MM.1S (cell line): ENCODE measurements at regions not wholly inside any gene's neighbourhood (a gene's known extent, or its start where the extent isn't known, plus 50 kb on each side); places are given as distances from the start of the nearest gene placed in this dataset.

Source experiments
- DNase-seq: peaks from one replicate; pipeline ENCODE4 v3.0.0-alpha.2; 2015
- H2AFZ ChIP-seq: fragments of 300-600 bp; sonication (generic); 2 replicates; pipeline ENCODE4 v1.6.0; 2016; ENCODE audit warnings: antibody characterized with exemption, low read length
- H3F3A ChIP-seq: fragments of 300-600 bp; sonication (generic); 2 replicates; pipeline ENCODE4 v1.6.1; 2016; ENCODE audit warnings: mild to moderate bottlenecking, antibody characterized with exemption, low read length, moderate library complexity, mixed read lengths; ENCODE audit not compliant: insufficient read depth
- H3K27ac ChIP-seq: fragments of 300-600 bp; sonication (generic); 2 replicates; pipeline ENCODE4 v1.5.1; 2016; ENCODE audit warnings: mild to moderate bottlenecking, low read length
- H3K27me3 ChIP-seq: fragments of 300-600 bp; sonication (generic); replicated peaks from 2 replicates; pipeline ENCODE4 v1.6.0; 2016; ENCODE audit warnings: low read length; ENCODE audit not compliant: insufficient read depth
- H3K36me3 ChIP-seq: fragments of 300-600 bp; sonication (generic); replicated peaks from 2 replicates; pipeline ENCODE4 v1.6.1; 2016; ENCODE audit warnings: mild to moderate bottlenecking, low read length, mixed read lengths; ENCODE audit not compliant: insufficient read depth
- H3K4me1 ChIP-seq: fragments of 300-600 bp; sonication (generic); 2 replicates; pipeline ENCODE4 v1.6.1; 2016; ENCODE audit warnings: low read length, mixed read lengths
- H3K4me2 ChIP-seq: fragments of 300-600 bp; sonication (generic); 2 replicates; pipeline ENCODE4 v1.6.0; 2016; ENCODE audit warnings: low read depth, low read length
- H3K4me3 ChIP-seq: fragments of 300-600 bp; sonication (generic); 2 replicates; pipeline ENCODE4 v1.5.1; 2016; ENCODE audit warnings: low read length, mixed read lengths
- H3K79me2 ChIP-seq: fragments of 300-600 bp; sonication (generic); 2 replicates; pipeline ENCODE4 v1.6.1; 2016; ENCODE audit warnings: mixed run types, low read length, mixed read lengths
- H3K9ac ChIP-seq: fragments of 300-600 bp; sonication (generic); 2 replicates; pipeline ENCODE4 v1.6.1; 2016; ENCODE audit warnings: low read length, mixed read lengths
- H3K9me2 ChIP-seq: fragments of 300-600 bp; sonication (generic); replicated peaks from 2 replicates; pipeline ENCODE4 v1.6.1; 2016; ENCODE audit warnings: mild to moderate bottlenecking, low read length, mixed read lengths; ENCODE audit not compliant: insufficient read depth
- H3K9me3 ChIP-seq: fragments of 300-600 bp; sonication (generic); replicated peaks from 2 replicates; pipeline ENCODE4 v1.6.1; 2016; ENCODE audit warnings: mild to moderate bottlenecking, low read length, mixed read lengths; ENCODE audit not compliant: insufficient read depth
- H4K20me1 ChIP-seq: fragments of 300-600 bp; sonication (generic); 2 replicates; pipeline ENCODE4 v1.6.1; 2016; ENCODE audit warnings: mild to moderate bottlenecking, low read length, moderate library complexity, mixed read lengths; ENCODE audit not compliant: insufficient read depth
- EZH2 ChIP-seq: fragments of 300-600 bp; sonication (generic); optimal IDR thresholded peaks from 2 replicates; pipeline ENCODE3; 2017; ENCODE audit warnings: low read depth, mild to moderate bottlenecking, antibody characterized with exemption, low read length, mixed read lengths
- EZH2phosphoT487 ChIP-seq: fragments of 300-600 bp; sonication (generic); IDR thresholded peaks from 2 replicates; pipeline ENCODE4 v1.6.1; 2018; ENCODE audit warnings: antibody characterized with exemption, low read length
- TF ChIP-seq, protein P1 (sequence below): fragments of 300-600 bp; sonication (generic); IDR thresholded peaks from 2 replicates; pipeline ENCODE4 v1.5.1; 2016; ENCODE audit warnings: antibody characterized with exemption, low read length, mixed read lengths

DNA sequence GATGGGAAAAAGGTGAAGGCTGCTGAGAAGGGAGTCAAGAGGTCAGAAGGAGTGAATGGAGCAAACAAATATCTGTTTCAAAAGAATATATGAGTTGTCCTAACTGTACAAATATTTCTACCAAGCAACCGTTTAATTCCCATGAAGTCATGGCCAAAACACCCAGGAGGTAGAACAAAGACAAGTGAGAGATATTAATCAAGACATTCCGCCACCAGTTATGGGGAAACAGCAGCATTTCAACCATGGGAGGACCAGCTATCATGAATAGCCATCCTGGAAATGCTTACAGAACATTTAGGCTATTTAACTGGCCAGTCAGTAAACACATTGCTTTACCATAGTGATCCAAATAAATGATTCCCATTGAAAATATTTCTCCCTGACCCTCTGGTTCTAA is 396.3 kb downstream of the IRS1 start:
- DNase-seq: no peak
- Histone ChIP-seq H3K9me3 (no peaks in the 10 kb centered on the region), H4K20me1 (no peaks in the 10 kb centered on the region), H3K9ac (no peak overlapping the region), H3K4me1 (no peaks in the 10 kb centered on the region), H3K36me3 (no peaks in the 10 kb centered on the region), H3K4me2 (no peak overlapping the region), H3K27ac (no peak overlapping the region), H3K4me3 (no peak overlapping the region), H2AFZ (no peak overlapping the region), H3K79me2 (no peaks in the 10 kb centered on the region), H3K9me2 (no peaks in the 10 kb centered on the region), H3K27me3 (no peaks in the 10 kb centered on the region), H3F3A (no peaks in the 10 kb centered on the region)
- TF ChIP-seq EZH2 (no peak), EZH2phosphoT487 (no peak)
- TF ChIP-seq, protein P1, sequence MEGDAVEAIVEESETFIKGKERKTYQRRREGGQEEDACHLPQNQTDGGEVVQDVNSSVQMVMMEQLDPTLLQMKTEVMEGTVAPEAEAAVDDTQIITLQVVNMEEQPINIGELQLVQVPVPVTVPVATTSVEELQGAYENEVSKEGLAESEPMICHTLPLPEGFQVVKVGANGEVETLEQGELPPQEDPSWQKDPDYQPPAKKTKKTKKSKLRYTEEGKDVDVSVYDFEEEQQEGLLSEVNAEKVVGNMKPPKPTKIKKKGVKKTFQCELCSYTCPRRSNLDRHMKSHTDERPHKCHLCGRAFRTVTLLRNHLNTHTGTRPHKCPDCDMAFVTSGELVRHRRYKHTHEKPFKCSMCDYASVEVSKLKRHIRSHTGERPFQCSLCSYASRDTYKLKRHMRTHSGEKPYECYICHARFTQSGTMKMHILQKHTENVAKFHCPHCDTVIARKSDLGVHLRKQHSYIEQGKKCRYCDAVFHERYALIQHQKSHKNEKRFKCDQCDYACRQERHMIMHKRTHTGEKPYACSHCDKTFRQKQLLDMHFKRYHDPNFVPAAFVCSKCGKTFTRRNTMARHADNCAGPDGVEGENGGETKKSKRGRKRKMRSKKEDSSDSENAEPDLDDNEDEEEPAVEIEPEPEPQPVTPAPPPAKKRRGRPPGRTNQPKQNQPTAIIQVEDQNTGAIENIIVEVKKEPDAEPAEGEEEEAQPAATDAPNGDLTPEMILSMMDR: no peak

DNA sequence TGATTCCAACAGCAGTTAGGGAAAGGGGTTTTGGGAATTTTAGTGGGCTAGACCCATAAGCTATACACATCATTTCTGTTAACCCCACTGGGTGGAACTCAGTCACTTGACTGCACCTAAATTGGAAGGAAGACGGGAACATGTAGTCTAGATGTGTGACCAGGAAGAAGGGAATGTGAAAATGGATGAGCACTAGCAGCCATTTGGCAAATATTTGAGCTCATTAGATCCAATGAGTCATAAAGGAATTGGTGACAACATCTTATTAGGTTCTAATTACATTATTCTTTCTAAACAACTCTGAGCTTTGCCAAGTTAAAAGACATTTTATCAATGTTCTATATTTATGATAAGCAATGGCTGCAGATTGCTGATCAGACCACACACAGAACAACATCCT is 400.6 kb downstream of the IRS1 start:
- no peaks in the 10 kb centered on the region for H3K9me3 ChIP-seq

DNA sequence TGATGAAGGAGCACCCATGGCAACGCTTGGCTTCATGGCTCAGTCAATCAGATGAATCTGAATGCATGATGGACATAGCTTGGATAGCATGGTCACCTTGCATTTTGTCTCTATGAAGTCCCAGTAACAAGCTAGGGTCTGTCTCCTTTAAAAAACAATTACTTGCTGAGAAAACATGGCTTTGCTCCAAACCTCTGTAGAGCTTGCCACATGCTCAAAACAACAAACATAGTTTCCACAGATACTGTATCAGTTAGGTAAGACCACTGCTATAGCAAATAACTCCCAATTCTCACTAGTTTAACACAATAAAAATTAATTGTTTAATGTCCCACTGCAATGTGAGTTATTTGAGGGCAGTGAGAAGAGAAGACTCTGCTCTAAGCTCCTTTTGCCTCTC is 401.0 kb downstream of the IRS1 start:
- DNase-seq: no peak
- Histone ChIP-seq H4K20me1 (no peaks in the 10 kb centered on the region), H3K4me3 (no peak overlapping the region), H3K27ac (no peak overlapping the region), H3K27me3 (no peaks in the 10 kb centered on the region), H3K9me2 (no peaks in the 10 kb centered on the region), H3K4me1 (no peaks in the 10 kb centered on the region), H3K36me3 (no peaks in the 10 kb centered on the region), H2AFZ (no peak overlapping the region), H3K9ac (no peak overlapping the region), H3F3A (no peaks in the 10 kb centered on the region), H3K9me3 (no peaks in the 10 kb centered on the region), H3K79me2 (no peaks in the 10 kb centered on the region), H3K4me2 (no peak overlapping the region)
- TF ChIP-seq, protein P1: no peak
- no peak for TF ChIP-seq EZH2
- no peak for TF ChIP-seq EZH2phosphoT487

More for the DNA sequence above, 400.6 kb downstream of the IRS1 start:
- Histone ChIP-seq H3K27ac (no peak overlapping the region), H3K36me3 (no peaks in the 10 kb centered on the region), H3K4me2 (no peak overlapping the region), H3K9ac (no peak overlapping the region), H3K79me2 (no peaks in the 10 kb centered on the region), H4K20me1 (no peaks in the 10 kb centered on the region), H3K9me2 (no peaks in the 10 kb centered on the region), H2AFZ (no peak overlapping the region), H3K4me3 (no peak overlapping the region), H3K27me3 (no peaks in the 10 kb centered on the region), H3K4me1 (no peaks in the 10 kb centered on the region), H3F3A (no peaks in the 10 kb centered on the region)
- TF ChIP-seq, protein P1: no peak
- TF ChIP-seq EZH2 (no peak), EZH2phosphoT487 (no peak)
- DNase-seq: no peak

DNA sequence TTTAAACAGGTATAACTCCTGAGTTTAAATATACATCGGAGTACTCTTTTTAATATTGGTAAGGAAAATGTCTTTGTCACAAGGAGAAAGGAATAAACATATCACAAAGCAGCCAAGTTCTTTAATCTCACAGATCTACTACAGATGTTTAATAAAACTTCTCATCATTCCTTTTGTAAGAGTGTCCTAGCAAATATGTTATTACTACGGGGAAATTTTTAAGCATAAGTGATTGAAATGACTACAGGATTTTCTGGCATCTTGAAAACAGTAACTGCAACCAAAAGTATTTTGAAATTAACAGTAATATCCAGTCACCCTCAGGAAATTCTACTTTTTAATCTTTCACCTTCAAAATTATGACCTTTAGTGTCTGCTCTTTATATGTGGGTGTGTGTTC is 403.1 kb downstream of the IRS1 start:
- no peaks in the 10 kb centered on the region for H3K4me1 ChIP-seq
- H3K4me3 ChIP-seq: no peak overlapping the region
- H3K27me3 ChIP-seq: no peaks in the 10 kb centered on the region
- H3K79me2 ChIP-seq: no peaks in the 10 kb centered on the region
- no peak overlapping the region for H3K9ac ChIP-seq
- H3K9me2 ChIP-seq: no peaks in the 10 kb centered on the region
- H3F3A ChIP-seq: no peaks in the 10 kb centered on the region
- no peaks in the 10 kb centered on the region for H3K36me3 ChIP-seq
- no peak for DNase-seq
- no peaks in the 10 kb centered on the region for H3K9me3 ChIP-seq
- H3K27ac ChIP-seq: no peak overlapping the region
- no peak overlapping the region for H3K4me2 ChIP-seq
- no peak overlapping the region for H2AFZ ChIP-seq
- TF ChIP-seq, protein P1: no peak
- no peak for TF ChIP-seq EZH2
- no peak for TF ChIP-seq EZH2phosphoT487
- H4K20me1 ChIP-seq: no peaks in the 10 kb centered on the region
